ENCODE measurements at regions not wholly inside any gene's neighbourhood (a gene's known extent, or its start where the extent isn't known, plus 50 kb on each side); places are given as distances from the start of the nearest gene placed in this dataset.
A peak's percentile ranks its signal among the peaks of the same experiment; 100 is the strongest.

- TF ChIP-seq, protein P1, sequence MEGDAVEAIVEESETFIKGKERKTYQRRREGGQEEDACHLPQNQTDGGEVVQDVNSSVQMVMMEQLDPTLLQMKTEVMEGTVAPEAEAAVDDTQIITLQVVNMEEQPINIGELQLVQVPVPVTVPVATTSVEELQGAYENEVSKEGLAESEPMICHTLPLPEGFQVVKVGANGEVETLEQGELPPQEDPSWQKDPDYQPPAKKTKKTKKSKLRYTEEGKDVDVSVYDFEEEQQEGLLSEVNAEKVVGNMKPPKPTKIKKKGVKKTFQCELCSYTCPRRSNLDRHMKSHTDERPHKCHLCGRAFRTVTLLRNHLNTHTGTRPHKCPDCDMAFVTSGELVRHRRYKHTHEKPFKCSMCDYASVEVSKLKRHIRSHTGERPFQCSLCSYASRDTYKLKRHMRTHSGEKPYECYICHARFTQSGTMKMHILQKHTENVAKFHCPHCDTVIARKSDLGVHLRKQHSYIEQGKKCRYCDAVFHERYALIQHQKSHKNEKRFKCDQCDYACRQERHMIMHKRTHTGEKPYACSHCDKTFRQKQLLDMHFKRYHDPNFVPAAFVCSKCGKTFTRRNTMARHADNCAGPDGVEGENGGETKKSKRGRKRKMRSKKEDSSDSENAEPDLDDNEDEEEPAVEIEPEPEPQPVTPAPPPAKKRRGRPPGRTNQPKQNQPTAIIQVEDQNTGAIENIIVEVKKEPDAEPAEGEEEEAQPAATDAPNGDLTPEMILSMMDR (conservative IDR thresholded peaks at IDR 0.05; ENCODE audit: low read depth, low read length), result no peak
- H3K27ac ChIP-seq, result no peak overlapping the region
- no peaks in the 10 kb centered on the region for H3K36me3 ChIP-seq (ENCODE audit: insufficient read depth)
- H3K4me2 ChIP-seq, result peak overlapping the region; percentile 3; the same call in 1 of the 2 replicates
- H3K27me3 ChIP-seq (ENCODE audit: insufficient read depth, low read depth), result no peaks in the 10 kb centered on the region
- no peak overlapping the region for H2AFZ ChIP-seq (ENCODE audit: low read depth)
- H3K9ac ChIP-seq, result no peak overlapping the region
- peaks cover 3% of the 10 kb centered on the region for H3K4me1 ChIP-seq (ENCODE audit: low read depth, poor library complexity, severe bottlenecking)
- no peak overlapping the region for H3K4me3 ChIP-seq (IDR thresholded peaks at IDR 0.05; ENCODE audit: insufficient read depth, low read depth, low read length)
- H3K79me2 ChIP-seq (ENCODE audit: insufficient read depth, low read depth), result no peaks in the 10 kb centered on the region
- H4K20me1 ChIP-seq (ENCODE audit: insufficient read depth), result no peaks in the 10 kb centered on the region
Measured at GRCh38 chrX:80223982-80224579, 196.2 kb upstream of the TENT5D start.

GRCh38 chrX:80229626-80230025 is 190.6 kb upstream of the TENT5D start:
- Histone ChIP-seq H2AFZ (ENCODE audit: low read depth) (no peak overlapping the region), H3K36me3 (ENCODE audit: insufficient read depth) (no peaks in the 10 kb centered on the region), H4K20me1 (ENCODE audit: insufficient read depth) (no peaks in the 10 kb centered on the region), H3K4me1 (ENCODE audit: low read depth, poor library complexity, severe bottlenecking) (peaks cover under 1% of the 10 kb centered on the region), H3K4me2 (no peak overlapping the region), H3K27me3 (ENCODE audit: insufficient read depth, low read depth) (no peaks in the 10 kb centered on the region), H3K79me2 (ENCODE audit: insufficient read depth, low read depth) (no peaks in the 10 kb centered on the region), H3K9ac (no peak overlapping the region), H3K4me3 (IDR thresholded peaks at IDR 0.05; ENCODE audit: insufficient read depth, low read depth, low read length) (no peak overlapping the region), H3K27ac (no peak overlapping the region)
- TF ChIP-seq, protein P1 (conservative IDR thresholded peaks at IDR 0.05; ENCODE audit: low read depth, low read length), result no peak

GRCh38 chrX:80237072-80237471 is 183.2 kb upstream of the TENT5D start:
- no peak overlapping the region for H2AFZ ChIP-seq (ENCODE audit: low read depth)
- H4K20me1 ChIP-seq (ENCODE audit: insufficient read depth), result no peaks in the 10 kb centered on the region
- H3K27ac ChIP-seq, result no peak overlapping the region
- H3K4me1 ChIP-seq (ENCODE audit: low read depth, poor library complexity, severe bottlenecking), result no peaks in the 10 kb centered on the region
- TF ChIP-seq, protein P1 (conservative IDR thresholded peaks at IDR 0.05; ENCODE audit: low read depth, low read length), result no peak
- no peaks in the 10 kb centered on the region for H3K36me3 ChIP-seq (ENCODE audit: insufficient read depth)
- no peak overlapping the region for H3K4me3 ChIP-seq (IDR thresholded peaks at IDR 0.05; ENCODE audit: insufficient read depth, low read depth, low read length)
- no peaks in the 10 kb centered on the region for H3K27me3 ChIP-seq (ENCODE audit: insufficient read depth, low read depth)
- H3K9ac ChIP-seq, result no peak overlapping the region
- no peak overlapping the region for H3K4me2 ChIP-seq
- no peaks in the 10 kb centered on the region for H3K79me2 ChIP-seq (ENCODE audit: insufficient read depth, low read depth)

GRCh38 chrX:80246271-80246670 is 174.0 kb upstream of the TENT5D start:
- no peak overlapping the region for H3K4me2 ChIP-seq
- H3K36me3 ChIP-seq (ENCODE audit: insufficient read depth), result no peaks in the 10 kb centered on the region
- H3K27me3 ChIP-seq (ENCODE audit: insufficient read depth, low read depth), result no peaks in the 10 kb centered on the region
- TF ChIP-seq, protein P1 (conservative IDR thresholded peaks at IDR 0.05; ENCODE audit: low read depth, low read length), result no peak
- no peaks in the 10 kb centered on the region for H3K4me1 ChIP-seq (ENCODE audit: low read depth, poor library complexity, severe bottlenecking)
- H2AFZ ChIP-seq (ENCODE audit: low read depth), result no peak overlapping the region
- H3K27ac ChIP-seq, result no peak overlapping the region
- H3K9ac ChIP-seq, result no peak overlapping the region
- H4K20me1 ChIP-seq (ENCODE audit: insufficient read depth), result no peaks in the 10 kb centered on the region
- no peaks in the 10 kb centered on the region for H3K79me2 ChIP-seq (ENCODE audit: insufficient read depth, low read depth)
- no peak overlapping the region for H3K4me3 ChIP-seq (IDR thresholded peaks at IDR 0.05; ENCODE audit: insufficient read depth, low read depth, low read length)

Data from KMS-11 (cell line).